ENCODE measurements at regions not wholly inside any gene's neighbourhood (a gene's known extent, or its start where the extent isn't known, plus 50 kb on each side); places are given as distances from the start of the nearest gene placed in this dataset.

GRCh38 chr6:98601716-98602115 is 232.7 kb upstream of the POU3F2 start:
- no peak for TF ChIP-seq TARDBP (IDR thresholded peaks at IDR 0.05; ENCODE audit: borderline replicate concordance)
- TF ChIP-seq CTCF (IDR thresholded peaks at IDR 0.05 in 2 of 3, conservative IDR thresholded peaks at IDR 0.05 in 1 of 3; ENCODE audit: control insufficient read depth in 2 of 3, extremely low read depth in 1 of 3, insufficient read depth in 1 of 3, low read depth in 3 of 3, low read length in 3 of 3): no peak

Data from GM12878 (cell line).